H1 (cell line): ENCODE measurements at regions not wholly inside any gene's neighbourhood (a gene's known extent, or its start where the extent isn't known, plus 50 kb on each side); places are given as distances from the start of the nearest gene placed in this dataset.

ENCODE experiments used
- CTCF ChIA-PET: fragments of 300-600 bp; sonication (Branson Sonifier 250); formaldehyde crosslinking; loops from one replicate; lab custom pipeline; 2021; ENCODE audit not compliant: partially characterized antibody; lab: Charles Lee
- POLR2A ChIA-PET: fragments of 300-600 bp; sonication (Branson Sonifier 250); formaldehyde crosslinking; loops from one replicate; lab custom pipeline; 2021; ENCODE audit warnings: inconsistent platforms; ENCODE audit not compliant: partially characterized antibody; lab: Charles Lee
- DNase-seq, 2 experiments: peaks; one replicate each; pipeline versions ENCODE4 v3.0.0 to v3.0.0-alpha.2; 2010 to 2022; ENCODE audit warnings: low spot score in 2 of 2, low read depth in 1 of 2, mixed read lengths in 1 of 2
- FAIRE-seq: peaks from 2 replicates; lab custom pipeline; 2011; peaks lifted over from hg19 to GRCh38; lab: Jason Lieb, UNC
- H2AFZ ChIP-seq: 2 replicates; pipeline ENCODE4 v1.8.1; 2012; ENCODE audit warnings: low read length, inconsistent platforms
- H2AK5ac ChIP-seq: 2 replicates; pipeline ENCODE4 v1.6.1; 2013; ENCODE audit warnings: low read depth, low read length
- H2BK120ac ChIP-seq: replicated peaks from 2 replicates; pipeline ENCODE3; 2013; ENCODE audit warnings: low read depth, low read length, inconsistent platforms
- H2BK12ac ChIP-seq: 2 replicates; pipeline ENCODE4 v1.6.1; 2013; ENCODE audit warnings: low read depth, low read length
- H2BK15ac ChIP-seq: 2 replicates; pipeline ENCODE4 v1.6.1; 2013; ENCODE audit warnings: low read length
- H2BK20ac ChIP-seq: 2 replicates; pipeline ENCODE4 v1.6.1; 2013; ENCODE audit warnings: low read length
- H2BK5ac ChIP-seq: 2 replicates; pipeline ENCODE4 v1.6.1; 2013; ENCODE audit warnings: low read depth, low read length
- H3K14ac ChIP-seq: 2 replicates; pipeline ENCODE4 v1.6.1; 2013; ENCODE audit warnings: inconsistent platforms; ENCODE audit not compliant: insufficient read length
- H3K18ac ChIP-seq: 2 replicates; pipeline ENCODE4 v1.6.1; 2013; ENCODE audit warnings: low read length; ENCODE audit errors: extremely low read depth
- H3K23ac ChIP-seq: 2 replicates; pipeline ENCODE4 v1.6.1; 2013; ENCODE audit warnings: inconsistent platforms; ENCODE audit not compliant: insufficient read length
- H3K23me2 ChIP-seq: 2 replicates; pipeline ENCODE4 v1.6.1; 2013; ENCODE audit warnings: low read depth, low read length
- H3K27ac ChIP-seq: 2 replicates; pipeline ENCODE4 v1.6.1; 2011; ENCODE audit warnings: low read depth, low read length, inconsistent platforms
- H3K27me3 ChIP-seq, 4 experiments: replicated peaks in 1 of 4; 1 replicate in 1 of 4; 2 replicates in 3 of 4; pipeline versions ENCODE4 v1.6.1 to v1.8.1; 2011 to 2013; ENCODE audit warnings: low read length in 3 of 4, mild to moderate bottlenecking in 3 of 4, inconsistent platforms in 2 of 4, mixed read lengths in 2 of 4, moderate library complexity in 1 of 4; ENCODE audit not compliant: control insufficient read depth in 3 of 4, insufficient read depth in 3 of 4; ENCODE audit errors: extremely low read depth in 1 of 4
- H3K36me3 ChIP-seq, 4 experiments: 2 replicates each; pipeline versions ENCODE4 v1.6.1 to v1.8.1; 2011 to 2013; ENCODE audit warnings: mild to moderate bottlenecking in 4 of 4, low read length in 3 of 4, moderate library complexity in 2 of 4, control low read depth in 1 of 4, inconsistent platforms in 1 of 4; ENCODE audit not compliant: insufficient read depth in 4 of 4, control insufficient read depth in 2 of 4
- H3K4ac ChIP-seq: replicated peaks from 2 replicates; pipeline ENCODE3; 2013; ENCODE audit warnings: low read length, low read depth, mixed read lengths, inconsistent platforms; ENCODE audit not compliant: insufficient read length
- H3K4me1 ChIP-seq, 4 experiments: replicated peaks in 1 of 4; 1 replicate in 1 of 4; 2 replicates in 3 of 4; pipeline versions ENCODE4 v1.6.1 to v1.8.1; 2011 to 2013; ENCODE audit warnings: low read length in 3 of 4, inconsistent platforms in 2 of 4, mixed read lengths in 1 of 4; ENCODE audit not compliant: insufficient read depth in 4 of 4, control insufficient read depth in 3 of 4
- H3K4me2 ChIP-seq, 2 experiments: 2 replicates each; pipeline versions ENCODE4 v1.6.1 to v1.8.1; 2011 to 2013; ENCODE audit warnings: low read depth in 2 of 2, low read length in 2 of 2, control low read depth in 1 of 2, inconsistent platforms in 1 of 2, mild to moderate bottlenecking in 1 of 2; ENCODE audit not compliant: insufficient read depth in 1 of 2
- H3K4me3 ChIP-seq, 4 experiments: fragments of 200-600, 300-600 bp in 1 of 4; sonication (generic), shearing (Covaris generic), sonication (Bioruptor Twin) in 1 of 4; 2 replicates each; pipeline versions ENCODE4 v1.5.1 to v1.8.1; 2011 to 2016; ENCODE audit warnings: low read length in 4 of 4, low read depth in 3 of 4, control low read depth in 2 of 4, inconsistent platforms in 2 of 4, mild to moderate bottlenecking in 2 of 4, mixed read lengths in 1 of 4, moderate library complexity in 1 of 4; ENCODE audit not compliant: insufficient read depth in 2 of 4; ENCODE audit errors: extremely low read depth in 1 of 4
- H3K56ac ChIP-seq: replicated peaks from 2 replicates; pipeline ENCODE3; 2013; ENCODE audit warnings: low read depth, mild to moderate bottlenecking, mixed read lengths, low read length, inconsistent platforms; ENCODE audit not compliant: insufficient read length
- H3K79me1 ChIP-seq: 2 replicates; pipeline ENCODE4 v1.6.1; 2013; ENCODE audit warnings: low read depth, low read length, control low read depth
- H3K79me2 ChIP-seq, 2 experiments: 2 replicates each; pipeline versions ENCODE4 v1.6.1 to v1.8.1; 2012 to 2013; ENCODE audit warnings: low read length in 2 of 2, mild to moderate bottlenecking in 2 of 2, inconsistent platforms in 1 of 2; ENCODE audit not compliant: insufficient read depth in 2 of 2, control insufficient read depth in 1 of 2
- H3K9ac ChIP-seq, 4 experiments: replicated peaks in 1 of 4; 1 replicate in 1 of 4; 2 replicates in 3 of 4; pipeline versions ENCODE4 v1.6.1 to v1.8.1; 2011 to 2013; ENCODE audit warnings: low read depth in 3 of 4, low read length in 3 of 4, control low read depth in 2 of 4, mild to moderate bottlenecking in 2 of 4, moderate library complexity in 2 of 4, inconsistent platforms in 1 of 4; ENCODE audit errors: extremely low read depth in 1 of 4
- H3K9me3 ChIP-seq, 2 experiments: 2 replicates each; pipeline versions ENCODE4 v1.6.1 to v1.8.1; 2012 to 2013; ENCODE audit warnings: mild to moderate bottlenecking in 2 of 2, moderate library complexity in 2 of 2, control low read depth in 1 of 2, inconsistent platforms in 1 of 2, low read depth in 1 of 2, low read length in 1 of 2, mixed read lengths in 1 of 2; ENCODE audit not compliant: insufficient read depth in 2 of 2
- H4K20me1 ChIP-seq, 2 experiments: replicated peaks in 1 of 2; 2 replicates each; pipeline versions ENCODE3 to v1.8.1; 2011 to 2013; ENCODE audit warnings: inconsistent platforms in 2 of 2, low read length in 2 of 2, mild to moderate bottlenecking in 1 of 2; ENCODE audit not compliant: insufficient read depth in 2 of 2, control insufficient read depth in 1 of 2
- H4K5ac ChIP-seq: 2 replicates; pipeline ENCODE4 v1.6.1; 2013; ENCODE audit warnings: low read length, low read depth, mixed read lengths, inconsistent platforms; ENCODE audit not compliant: insufficient read length
- H4K8ac ChIP-seq: 2 replicates; pipeline ENCODE4 v1.8.0; 2013; ENCODE audit warnings: mild to moderate bottlenecking, moderate library complexity, low read length, inconsistent platforms; ENCODE audit not compliant: insufficient read depth; ENCODE audit errors: extremely low read depth
- H4K91ac ChIP-seq: replicated peaks from 2 replicates; pipeline ENCODE3; 2013; ENCODE audit warnings: low read length, mixed read lengths, inconsistent platforms; ENCODE audit not compliant: insufficient read length
- CTBP2 ChIP-seq: IDR thresholded peaks from 2 replicates; pipeline ENCODE4 v1.7.0; 2011; ENCODE audit warnings: borderline replicate concordance, mild to moderate bottlenecking, moderate library complexity, mixed read lengths, low read length; ENCODE audit not compliant: insufficient read depth, insufficient read length
- MAX ChIP-seq: IDR thresholded peaks from 2 replicates; pipeline ENCODE4 v1.6.1; 2012; ENCODE audit warnings: inconsistent platforms

DNA sequence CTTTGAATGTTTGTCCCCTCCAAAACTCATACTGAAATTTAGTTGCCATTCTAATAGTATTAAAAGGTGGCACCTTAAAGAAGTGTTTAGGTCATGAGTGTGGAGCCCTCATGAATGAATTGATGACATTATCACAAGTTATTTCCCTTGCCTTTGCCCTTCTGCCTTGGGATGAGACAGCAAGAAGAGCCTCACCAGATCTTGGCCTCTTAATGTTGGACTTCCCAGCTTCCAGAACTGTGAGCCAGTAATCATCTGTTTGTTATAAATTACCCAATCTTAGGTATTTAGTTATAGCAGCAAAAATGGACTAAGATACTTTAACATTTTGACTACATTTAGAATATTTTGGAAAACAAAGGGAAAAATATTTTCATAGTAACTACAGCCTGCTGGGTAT, 371.0 kb downstream of the JRKL start:
- no peak overlapping the region for H3K14ac ChIP-seq
- no peak for TF ChIP-seq CTBP2
- no peak for TF ChIP-seq MAX
- no peaks in the 10 kb centered on the region for H3K79me2 ChIP-seq
- H3K9ac ChIP-seq = no peak overlapping the region
- DNase-seq = no peak
- H2BK12ac ChIP-seq = no peak overlapping the region
- ChIA-PET POLR2A (no interaction called here), CTCF (no interaction called here)
- no peak overlapping the region for H3K4ac ChIP-seq
- no peak overlapping the region for H2AFZ ChIP-seq
- no peak overlapping the region for H2BK15ac ChIP-seq
- H4K8ac ChIP-seq = no peak overlapping the region
- no peaks in the 10 kb centered on the region for H3K9me3 ChIP-seq
- no peak overlapping the region for H4K5ac ChIP-seq
- H3K23ac ChIP-seq = no peak overlapping the region
- no peaks in the 10 kb centered on the region for H3K27me3 ChIP-seq
- no peaks in the 10 kb centered on the region for H3K23me2 ChIP-seq
- no peaks in the 10 kb centered on the region for H3K4me1 ChIP-seq
- no peak overlapping the region for H3K4me3 ChIP-seq
- H2BK5ac ChIP-seq = no peak overlapping the region
- no peak overlapping the region for H2AK5ac ChIP-seq
- no peak overlapping the region for H2BK20ac ChIP-seq
- FAIRE-seq = no peak
- no peaks in the 10 kb centered on the region for H3K36me3 ChIP-seq
- H2BK120ac ChIP-seq = no peak overlapping the region
- H3K27ac ChIP-seq = no peak overlapping the region
- no peaks in the 10 kb centered on the region for H4K20me1 ChIP-seq
- H3K18ac ChIP-seq = no peak overlapping the region
- no peaks in the 10 kb centered on the region for H3K79me1 ChIP-seq
- H3K4me2 ChIP-seq = no peak overlapping the region
- no peak overlapping the region for H4K91ac ChIP-seq
- H3K56ac ChIP-seq = no peak overlapping the region
